AG04449 (cell line): ENCODE measurements at regions not wholly inside any gene's neighbourhood (a gene's known extent, or its start where the extent isn't known, plus 50 kb on each side); places are given as distances from the start of the nearest gene placed in this dataset.

Experiments used
- CTCF ChIA-PET: fragments of 350-600 bp; formaldehyde crosslinking; extraction: SDS; loops from one replicate; lab custom pipeline; 2021; ENCODE audit warnings: antibody characterized with exemption; lab: Yijun Ruan, JAX
- POLR2A ChIA-PET: fragments of 400-600, 350-600 bp; formaldehyde crosslinking; extraction: SDS; loops from one replicate; lab custom pipeline; 2020; ENCODE audit warnings: antibody characterized with exemption, inconsistent platforms; lab: Yijun Ruan, JAX
- DNase-seq: peaks from one replicate; pipeline ENCODE4 v3.0.0-alpha.2; 2010; ENCODE audit warnings: low read depth, low spot score
- H3K4me3 ChIP-seq: 2 replicates; pipeline ENCODE4 v1.5.1; 2011; ENCODE audit warnings: low read depth, mild to moderate bottlenecking, control low read depth, low read length
- CTCF ChIP-seq: IDR thresholded peaks from one replicate; pipeline ENCODE4 v1.5.1; 2011; ENCODE audit warnings: mild to moderate bottlenecking, moderate library complexity, low read length, control low read depth, inconsistent platforms; ENCODE audit not compliant: insufficient read depth; ENCODE audit errors: missing control alignments

GRCh38 chr21:34192646-34193285 lies 119.4 kb downstream of the MRPS6 start:
- ChIA-PET CTCF (interaction anchor here (1.0 to 3.4 kb wide), 2 partner anchors 9 to 269 kb away, joined by 4 to 14 read pairs; no protein-coding TSS in a partner anchor), POLR2A (no interaction called here)
- no peak overlapping the region for H3K4me3 ChIP-seq
- DNase-seq: no peak
- no peak for TF ChIP-seq CTCF

GRCh38 chr21:34195335-34195734 lies 122.0 kb downstream of the MRPS6 start:
- POLR2A ChIA-PET: no interaction called here
- H3K4me3 ChIP-seq: no peak overlapping the region
- no peak for DNase-seq
- TF ChIP-seq CTCF: no peak
- CTCF ChIA-PET: no interaction called here

GRCh38 chr21:34196996-34197395 lies 123.6 kb downstream of the MRPS6 start:
- CTCF ChIA-PET: interaction anchor here (1.0 to 2.0 kb wide), 4 partner anchors 9 to 272 kb away, joined by 3 to 6 read pairs (median 4); no protein-coding TSS in a partner anchor
- POLR2A ChIA-PET: no interaction called here

GRCh38 chr21:34197561-34197960 lies 124.2 kb downstream of the MRPS6 start:
- no peak overlapping the region for H3K4me3 ChIP-seq
- TF ChIP-seq CTCF: no peak
- ChIA-PET CTCF (interaction anchor here (1.0 to 2.0 kb wide), 6 partner anchors 9 to 496 kb away, joined by 3 to 6 read pairs (median 4); no protein-coding TSS in a partner anchor), POLR2A (no interaction called here)
- DNase-seq: no peak

More at GRCh38 chr21:34196996-34197395, 123.6 kb downstream of the MRPS6 start:
- DNase-seq: no peak
- no peak for TF ChIP-seq CTCF
- H3K4me3 ChIP-seq: no peak overlapping the region

GRCh38 chr21:34198231-34199120 lies 125.1 kb downstream of the MRPS6 start:
- ChIA-PET CTCF (interaction anchor here (0.8 to 2.0 kb wide), 4 partner anchors 11 to 495 kb away, joined by 3 to 6 read pairs (median 4); no protein-coding TSS in a partner anchor), POLR2A (no interaction called here)
- H3K4me3 ChIP-seq: no peak overlapping the region
- no peak for DNase-seq
- no peak for TF ChIP-seq CTCF
